GM19351 (cell line): ENCODE measurements at regions not wholly inside any gene's neighbourhood (a gene's known extent, or its start where the extent isn't known, plus 50 kb on each side); places are given as distances from the start of the nearest gene placed in this dataset.
"Not testable (repeated sequence)": the region's sequence is repeated elsewhere in the genome, so short reads cannot be mapped to it uniquely, and the experiment has no call there.

Experiments used
- ATAC-seq: cut with Tn5 transposase; IDR thresholded peaks from one replicate; pipeline ENCODE4 v1.9.1; 2021; ENCODE audit warnings: mild to moderate bottlenecking, moderate library complexity; ENCODE audit not compliant: unreplicated experiment

GRCh38 chr3:124132813-124133212 is 140.9 kb upstream of the ROPN1 start:
- ATAC-seq: no peak

- no peak for ATAC-seq
Measured at GRCh38 chr3:124133366-124133940, 141.5 kb upstream of the ROPN1 start.

GRCh38 chr3:124137216-124137615 is 145.3 kb upstream of the ROPN1 start:
- ATAC-seq: no peak

- no peak for ATAC-seq
Measured at GRCh38 chr3:124138148-124138547, 146.2 kb upstream of the ROPN1 start.

- no peak for ATAC-seq
Measured at GRCh38 chr3:124140746-124141145, 148.8 kb upstream of the ROPN1 start.

- ATAC-seq: no peak
Measured at GRCh38 chr3:124142389-124142970, 150.6 kb upstream of the ROPN1 start.

- ATAC-seq: no peak
Measured at GRCh38 chr3:124143047-124143446, 151.1 kb upstream of the ROPN1 start.

- ATAC-seq: no peak
Measured at GRCh38 chr3:124144035-124144814, 152.3 kb upstream of the ROPN1 start.

GRCh38 chr3:124147429-124147828 is 155.5 kb upstream of the ROPN1 start:
- no peak for ATAC-seq

- no peak for ATAC-seq
Measured at GRCh38 chr3:124147946-124148345, 156.0 kb upstream of the ROPN1 start.

GRCh38 chr3:124149081-124149480 is 157.2 kb upstream of the ROPN1 start:
- no peak for ATAC-seq

- ATAC-seq: no peak
Measured at GRCh38 chr3:124149771-124150170, 157.8 kb upstream of the ROPN1 start.

GRCh38 chr3:124152891-124153290 is 161.0 kb upstream of the ROPN1 start:
- ATAC-seq: not testable (repeated sequence)

GRCh38 chr3:124156866-124157712 is 165.2 kb upstream of the ROPN1 start:
- no peak for ATAC-seq

GRCh38 chr3:124157748-124158147 is 165.8 kb upstream of the ROPN1 start:
- no peak for ATAC-seq

- no peak for ATAC-seq
Measured at GRCh38 chr3:124158168-124158881, 166.4 kb upstream of the ROPN1 start.

GRCh38 chr3:124161448-124161847 is 169.5 kb upstream of the ROPN1 start:
- no peak for ATAC-seq

GRCh38 chr3:124163689-124164088 is 171.8 kb upstream of the ROPN1 start:
- ATAC-seq: no peak

- no peak for ATAC-seq
Measured at GRCh38 chr3:124168271-124168670, 176.3 kb upstream of the ROPN1 start.

- ATAC-seq: no peak
Measured at GRCh38 chr3:124172283-124172682, 180.4 kb upstream of the ROPN1 start.

GRCh38 chr3:124172816-124173215 is 180.9 kb upstream of the ROPN1 start:
- no peak for ATAC-seq
